Medulla oblongata (tissue), 1 donor: ENCODE measurements at regions not wholly inside any gene's neighbourhood (a gene's known extent, or its start where the extent isn't known, plus 50 kb on each side); places are given as distances from the start of the nearest gene placed in this dataset.

Experiments
- DNase-seq: peaks from one replicate; pipeline ENCODE4 v3.0.0-alpha.2; 2015; ENCODE audit errors: extremely low spot score

GRCh38 chr20:39234520-39235095 is 272.5 kb downstream of the DHX35 start:
- no peak for DNase-seq

- no peak for DNase-seq
These were observed 271.6 kb downstream of the DHX35 start for GRCh38 chr20:39233755-39234154.

- DNase-seq = no peak
These were observed 265.3 kb downstream of the DHX35 start for GRCh38 chr20:39227416-39227815.

GRCh38 chr20:39225978-39226377 is 263.8 kb downstream of the DHX35 start:
- DNase-seq = no peak

GRCh38 chr20:39225536-39225935 is 263.4 kb downstream of the DHX35 start:
- DNase-seq = no peak

- DNase-seq = no peak
These were observed 260.0 kb downstream of the DHX35 start for GRCh38 chr20:39222101-39222500.

- DNase-seq = no peak
These were observed 254.1 kb downstream of the DHX35 start for GRCh38 chr20:39216195-39216594.

GRCh38 chr20:39214828-39215227 is 252.7 kb downstream of the DHX35 start:
- no peak for DNase-seq

- no peak for DNase-seq
These were observed 251.5 kb downstream of the DHX35 start for GRCh38 chr20:39213476-39214145.

- no peak for DNase-seq
These were observed 249.1 kb downstream of the DHX35 start for GRCh38 chr20:39211060-39211748.

- DNase-seq = no peak
These were observed 248.3 kb downstream of the DHX35 start for GRCh38 chr20:39210341-39211036.

GRCh38 chr20:39206899-39207564 is 244.9 kb downstream of the DHX35 start:
- no peak for DNase-seq

- DNase-seq = no peak
These were observed 233.5 kb downstream of the DHX35 start for GRCh38 chr20:39195582-39196021.

GRCh38 chr20:39190666-39191570 is 228.8 kb downstream of the DHX35 start:
- DNase-seq = no peak

- no peak for DNase-seq
These were observed 226.2 kb downstream of the DHX35 start for GRCh38 chr20:39188266-39188765.

GRCh38 chr20:39181490-39181889 is 219.3 kb downstream of the DHX35 start:
- no peak for DNase-seq

GRCh38 chr20:39176457-39176856 is 214.3 kb downstream of the DHX35 start:
- no peak for DNase-seq

- DNase-seq = no peak
These were observed 208.8 kb downstream of the DHX35 start for GRCh38 chr20:39170896-39171463.

GRCh38 chr20:39165099-39165498 is 203.0 kb downstream of the DHX35 start:
- no peak for DNase-seq

GRCh38 chr20:39164642-39165041 is 202.5 kb downstream of the DHX35 start:
- no peak for DNase-seq
